ENCODE measurements at regions not wholly inside any gene's neighbourhood (a gene's known extent, or its start where the extent isn't known, plus 50 kb on each side); places are given as distances from the start of the nearest gene placed in this dataset.

DNA sequence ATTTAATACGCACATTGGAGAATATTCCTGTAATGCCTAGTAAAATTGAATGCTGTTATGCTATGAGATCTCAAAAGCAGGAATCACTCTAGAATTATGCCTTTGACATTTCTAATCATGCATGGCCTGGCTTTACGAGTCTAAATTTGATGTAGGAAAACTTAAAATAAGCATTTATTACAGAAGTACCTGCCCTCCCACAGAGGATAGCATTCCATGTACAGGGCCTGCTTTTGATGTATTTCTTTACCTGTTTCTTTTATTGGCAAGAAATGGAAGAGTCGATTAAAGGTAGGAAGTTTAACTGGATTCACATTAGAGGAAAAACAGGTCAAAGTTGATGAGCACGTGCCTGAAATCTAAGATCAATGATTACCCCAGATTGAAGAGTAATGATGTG is 219.5 kb downstream of the PCDH7 start:
- no peak for TF ChIP-seq EZH2phosphoT487 (IDR thresholded peaks at IDR 0.05; ENCODE audit: low read depth, severe bottlenecking, unreplicated experiment)
- TF ChIP-seq, protein P1, sequence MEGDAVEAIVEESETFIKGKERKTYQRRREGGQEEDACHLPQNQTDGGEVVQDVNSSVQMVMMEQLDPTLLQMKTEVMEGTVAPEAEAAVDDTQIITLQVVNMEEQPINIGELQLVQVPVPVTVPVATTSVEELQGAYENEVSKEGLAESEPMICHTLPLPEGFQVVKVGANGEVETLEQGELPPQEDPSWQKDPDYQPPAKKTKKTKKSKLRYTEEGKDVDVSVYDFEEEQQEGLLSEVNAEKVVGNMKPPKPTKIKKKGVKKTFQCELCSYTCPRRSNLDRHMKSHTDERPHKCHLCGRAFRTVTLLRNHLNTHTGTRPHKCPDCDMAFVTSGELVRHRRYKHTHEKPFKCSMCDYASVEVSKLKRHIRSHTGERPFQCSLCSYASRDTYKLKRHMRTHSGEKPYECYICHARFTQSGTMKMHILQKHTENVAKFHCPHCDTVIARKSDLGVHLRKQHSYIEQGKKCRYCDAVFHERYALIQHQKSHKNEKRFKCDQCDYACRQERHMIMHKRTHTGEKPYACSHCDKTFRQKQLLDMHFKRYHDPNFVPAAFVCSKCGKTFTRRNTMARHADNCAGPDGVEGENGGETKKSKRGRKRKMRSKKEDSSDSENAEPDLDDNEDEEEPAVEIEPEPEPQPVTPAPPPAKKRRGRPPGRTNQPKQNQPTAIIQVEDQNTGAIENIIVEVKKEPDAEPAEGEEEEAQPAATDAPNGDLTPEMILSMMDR (IDR thresholded peaks at IDR 0.05; ENCODE audit: poor library complexity): no peak
- TF ChIP-seq EZH2 (IDR thresholded peaks at IDR 0.05; ENCODE audit: borderline replicate concordance): no peak
